ENCODE measurements at regions not wholly inside any gene's neighbourhood (a gene's known extent, or its start where the extent isn't known, plus 50 kb on each side); places are given as distances from the start of the nearest gene placed in this dataset.

- no peaks in the 10 kb centered on the region for H3K4me1 Mint-ChIP-seq
- H3K4me3 ChIP-seq (replicated peaks in 1 of 3; ENCODE audit: low read depth in 2 of 3, low read length in 3 of 3), result no peak overlapping the region
- H3K36me3 Mint-ChIP-seq, result no peaks in the 10 kb centered on the region
- H3K27me3 ChIP-seq (ENCODE audit: control insufficient read depth in 2 of 2, insufficient read depth in 2 of 2, low read length in 2 of 2), result no peaks in the 10 kb centered on the region
- 72% methylated on average over 3 of the region's 6 CpGs for WGBS (ENCODE audit: insufficient coverage)
- no peak overlapping the region for H3K27ac Mint-ChIP-seq
- H3K9me3 Mint-ChIP-seq, result peaks cover 0 to 6% (median 3%) of the 10 kb centered on the region in 7 donors
- DNase-seq, result no peak
- H3K27me3 Mint-ChIP-seq (ENCODE audit: low read depth in 3 of 3), result peaks cover 0 to 5% (median 0%) of the 10 kb centered on the region in 3 donors
- H3K4me2 ChIP-seq (replicated peaks; ENCODE audit: extremely low read depth, low read length, poor library complexity, severe bottlenecking), result no peak overlapping the region
- no peaks in the 10 kb centered on the region for H3K79me2 ChIP-seq (ENCODE audit: insufficient read depth, low read length)
- no peaks in the 10 kb centered on the region for H3K4me1 ChIP-seq (ENCODE audit: control insufficient read depth in 1 of 2, insufficient read depth in 2 of 2, low read length in 2 of 2)
- H3K36me3 ChIP-seq (replicated peaks in 1 of 2; ENCODE audit: control insufficient read depth in 1 of 2, insufficient read depth in 2 of 2, low read length in 2 of 2), result no peaks in the 10 kb centered on the region
- no peaks in the 10 kb centered on the region for H3K9me3 ChIP-seq (replicated peaks in 1 of 2; ENCODE audit: control insufficient read depth in 1 of 2, insufficient read depth in 1 of 2, low read length in 2 of 2)
- H3K4me3 Mint-ChIP-seq, result no peak overlapping the region
- no peaks in the 10 kb centered on the region for H4K20me1 ChIP-seq (ENCODE audit: insufficient read depth, low read length)
- intact Hi-C loops (cut with micrococcal nuclease), result no loop called here
- no peak overlapping the region for H3K27ac ChIP-seq (ENCODE audit: low read depth in 1 of 2, low read length in 2 of 2)
- H2AFZ ChIP-seq (ENCODE audit: insufficient read depth, low read depth, low read length, poor library complexity, severe bottlenecking), result no peak overlapping the region
- TF ChIP-seq CTCF (IDR thresholded peaks at IDR 0.05), result no peak
- H3K9ac ChIP-seq (ENCODE audit: insufficient read depth, low read length, poor library complexity, severe bottlenecking), result no peak overlapping the region
These were observed 660.4 kb upstream of the SLC35B3 start for GRCh38 chr6:9095729-9096128.

- H3K27ac ChIP-seq (ENCODE audit: low read depth in 1 of 2, low read length in 2 of 2), result no peak overlapping the region
- H3K9me3 Mint-ChIP-seq, result peaks cover 0 to 2% (median 0%) of the 10 kb centered on the region in 7 donors
- WGBS (ENCODE audit: insufficient coverage), result 92% methylated on average over 2 of the region's 6 CpGs
These were observed 659.8 kb upstream of the SLC35B3 start for GRCh38 chr6:9095137-9095536.

More at GRCh38 chr6:9095137-9095536, 659.8 kb upstream of the SLC35B3 start:
- no peak overlapping the region for H3K4me3 Mint-ChIP-seq
- Histone ChIP-seq H3K4me2 (replicated peaks; ENCODE audit: extremely low read depth, low read length, poor library complexity, severe bottlenecking) (no peak overlapping the region), H4K20me1 (ENCODE audit: insufficient read depth, low read length) (no peaks in the 10 kb centered on the region), H3K27me3 (ENCODE audit: control insufficient read depth in 2 of 2, insufficient read depth in 2 of 2, low read length in 2 of 2) (no peaks in the 10 kb centered on the region), H3K79me2 (ENCODE audit: insufficient read depth, low read length) (no peaks in the 10 kb centered on the region), H3K4me1 (ENCODE audit: control insufficient read depth in 1 of 2, insufficient read depth in 2 of 2, low read length in 2 of 2) (no peaks in the 10 kb centered on the region), H3K36me3 (replicated peaks in 1 of 2; ENCODE audit: control insufficient read depth in 1 of 2, insufficient read depth in 2 of 2, low read length in 2 of 2) (no peaks in the 10 kb centered on the region), H3K4me3 (replicated peaks in 1 of 3; ENCODE audit: low read depth in 2 of 3, low read length in 3 of 3) (no peak overlapping the region), H3K9me3 (replicated peaks in 1 of 2; ENCODE audit: control insufficient read depth in 1 of 2, insufficient read depth in 1 of 2, low read length in 2 of 2) (no peaks in the 10 kb centered on the region), H3K9ac (ENCODE audit: insufficient read depth, low read length, poor library complexity, severe bottlenecking) (no peak overlapping the region), H2AFZ (ENCODE audit: insufficient read depth, low read depth, low read length, poor library complexity, severe bottlenecking) (no peak overlapping the region)
- intact Hi-C loops (cut with micrococcal nuclease), result no loop called here
- H3K36me3 Mint-ChIP-seq, result no peaks in the 10 kb centered on the region
- H3K4me1 Mint-ChIP-seq, result no peaks in the 10 kb centered on the region
- no peak overlapping the region for H3K27ac Mint-ChIP-seq
- TF ChIP-seq CTCF (IDR thresholded peaks at IDR 0.05), result no peak
- peaks cover 0 to 5% (median 0%) of the 10 kb centered on the region in 3 donors for H3K27me3 Mint-ChIP-seq (ENCODE audit: low read depth in 3 of 3)
- DNase-seq, result no peak
